Omental fat pad (tissue), 3 donors: ENCODE measurements at regions not wholly inside any gene's neighbourhood (a gene's known extent, or its start where the extent isn't known, plus 50 kb on each side); places are given as distances from the start of the nearest gene placed in this dataset.

ENCODE experiments used
- ATAC-seq: fragments of 150-250 bp; one replicate; pipeline ENCODE4 v1.9.1; 2016; ENCODE audit warnings: mild to moderate bottlenecking, moderate library complexity; ENCODE audit not compliant: low FRiP score
- DNase-seq: peaks from one replicate; pipeline ENCODE4 v3.0.0-alpha.2; 2019; ENCODE audit warnings: low spot score
- TF ChIP-seq, protein P1 (sequence below), 3 donors: fragments of 450-650 bp; IDR thresholded peaks; one replicate each; pipeline ENCODE4 v1.5.1; 2016 to 2017; ENCODE audit warnings: antibody characterized with exemption in 3 of 3, mild to moderate bottlenecking in 3 of 3, moderate library complexity in 2 of 3

DNA sequence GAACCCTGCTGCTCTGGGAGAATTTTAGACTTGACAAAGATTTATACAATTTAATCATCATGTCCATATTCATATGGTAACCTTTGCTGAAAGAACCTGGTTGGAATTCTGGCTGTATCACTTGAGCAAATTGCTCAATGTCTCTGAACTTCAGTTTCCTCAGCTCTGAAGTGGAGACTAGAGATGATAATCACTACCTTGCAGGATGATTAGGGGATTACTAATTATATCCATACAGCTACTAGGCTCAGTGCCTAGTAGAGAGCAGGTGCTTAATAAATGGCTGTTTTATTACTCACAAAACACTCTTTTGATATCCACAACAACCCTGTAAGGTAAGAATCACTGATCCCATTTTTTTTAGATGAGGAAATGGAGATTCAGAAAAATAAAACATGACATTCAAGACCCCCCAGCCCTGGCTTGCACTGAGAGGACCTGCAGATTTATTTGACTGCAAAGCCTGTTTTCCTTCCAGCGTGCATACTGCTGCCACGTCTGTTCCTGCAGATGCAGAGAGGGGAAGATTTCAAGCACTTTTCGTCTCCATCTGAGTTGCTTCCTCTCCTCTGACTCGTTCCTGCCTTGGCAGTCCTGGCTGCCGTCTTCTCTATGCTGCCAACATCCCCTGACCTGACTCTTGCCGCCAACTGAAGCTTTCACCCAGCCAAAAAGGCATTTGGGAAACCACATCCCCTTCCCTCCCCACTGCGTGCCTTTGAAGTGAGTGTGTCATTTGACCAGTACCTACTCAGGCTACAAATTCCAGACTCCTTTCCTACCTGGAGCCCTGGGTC is 203.0 kb downstream of the PLPP3 start:
- peak; percentile 81 for ATAC-seq
- TF ChIP-seq, protein P1, sequence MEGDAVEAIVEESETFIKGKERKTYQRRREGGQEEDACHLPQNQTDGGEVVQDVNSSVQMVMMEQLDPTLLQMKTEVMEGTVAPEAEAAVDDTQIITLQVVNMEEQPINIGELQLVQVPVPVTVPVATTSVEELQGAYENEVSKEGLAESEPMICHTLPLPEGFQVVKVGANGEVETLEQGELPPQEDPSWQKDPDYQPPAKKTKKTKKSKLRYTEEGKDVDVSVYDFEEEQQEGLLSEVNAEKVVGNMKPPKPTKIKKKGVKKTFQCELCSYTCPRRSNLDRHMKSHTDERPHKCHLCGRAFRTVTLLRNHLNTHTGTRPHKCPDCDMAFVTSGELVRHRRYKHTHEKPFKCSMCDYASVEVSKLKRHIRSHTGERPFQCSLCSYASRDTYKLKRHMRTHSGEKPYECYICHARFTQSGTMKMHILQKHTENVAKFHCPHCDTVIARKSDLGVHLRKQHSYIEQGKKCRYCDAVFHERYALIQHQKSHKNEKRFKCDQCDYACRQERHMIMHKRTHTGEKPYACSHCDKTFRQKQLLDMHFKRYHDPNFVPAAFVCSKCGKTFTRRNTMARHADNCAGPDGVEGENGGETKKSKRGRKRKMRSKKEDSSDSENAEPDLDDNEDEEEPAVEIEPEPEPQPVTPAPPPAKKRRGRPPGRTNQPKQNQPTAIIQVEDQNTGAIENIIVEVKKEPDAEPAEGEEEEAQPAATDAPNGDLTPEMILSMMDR (IDR thresholded peaks at IDR 0.05): no peak
- DNase-seq: peak; percentile 24

- DNase-seq (no peak), ATAC-seq (no peak)
- TF ChIP-seq, protein P1 (IDR thresholded peaks at IDR 0.05): no peak
Measured at GRCh38 chr1:56375326-56375804, 204.0 kb downstream of the PLPP3 start.

GRCh38 chr1:56374026-56374974 is 205.1 kb downstream of the PLPP3 start:
- ATAC-seq: peak; percentile 50
- DNase-seq: no peak
- TF ChIP-seq, protein P1 (IDR thresholded peaks at IDR 0.05): no peak

GRCh38 chr1:56370513-56370912 is 208.8 kb downstream of the PLPP3 start:
- ATAC-seq: no peak
- TF ChIP-seq, protein P1 (IDR thresholded peaks at IDR 0.05): no peak
- DNase-seq: no peak

DNA sequence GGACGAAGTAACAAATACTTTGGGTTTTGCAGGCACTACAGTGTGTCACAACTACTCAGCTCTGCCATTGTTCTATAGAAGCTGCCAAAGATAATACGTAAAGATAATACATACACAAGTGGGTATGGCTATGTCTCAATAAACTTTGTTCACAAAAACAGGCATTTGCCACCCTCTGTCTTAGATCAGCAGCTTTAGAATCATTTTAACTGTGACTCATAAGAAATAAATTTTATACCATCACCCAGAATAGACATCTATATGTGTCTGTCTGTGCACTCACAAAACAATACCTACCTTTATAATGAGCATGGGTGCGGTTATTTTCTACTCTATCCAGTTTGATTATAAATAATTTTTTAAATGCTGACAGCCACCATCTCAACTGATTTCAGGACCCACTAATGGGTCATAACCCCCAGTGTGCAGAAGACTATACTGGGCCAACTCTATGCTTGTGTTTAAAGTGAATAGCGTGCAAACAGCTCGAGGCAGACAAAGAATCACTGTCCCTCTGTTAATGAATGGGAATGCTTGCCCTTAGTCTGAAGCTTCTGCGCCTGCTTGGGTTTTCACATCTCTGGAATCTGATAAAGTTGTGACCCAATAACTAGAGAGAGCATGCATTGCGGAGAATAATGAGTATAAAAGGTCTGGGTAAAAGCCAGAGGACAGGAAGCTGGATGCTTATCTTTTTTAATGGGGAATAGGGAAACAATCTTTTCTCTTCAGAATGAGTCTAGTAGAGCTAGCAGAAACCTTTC is 216.2 kb downstream of the PLPP3 start:
- TF ChIP-seq, protein P1 (IDR thresholded peaks at IDR 0.05): no peak
- DNase-seq (no peak), ATAC-seq (no peak)

- no peak for DNase-seq
- TF ChIP-seq, protein P1 (IDR thresholded peaks at IDR 0.05): no peak
- no peak for ATAC-seq
Measured at GRCh38 chr1:56360021-56360420, 219.3 kb downstream of the PLPP3 start.
